GM12891 (cell line): ENCODE measurements at regions not wholly inside any gene's neighbourhood (a gene's known extent, or its start where the extent isn't known, plus 50 kb on each side); places are given as distances from the start of the nearest gene placed in this dataset.

Source experiments
- DNase-seq: peaks from one replicate; pipeline ENCODE4 v3.0.0; 2011; ENCODE audit warnings: low spot score; ENCODE audit not compliant: insufficient read length
- FAIRE-seq: peaks from 2 replicates; lab custom pipeline; 2011; peaks lifted over from hg19 to GRCh38; lab: Jason Lieb, UNC
- PAX5 ChIP-seq: IDR thresholded peaks from 2 replicates; pipeline ENCODE4 v1.6.1; 2011; ENCODE audit warnings: low read length, moderate library complexity, mild to moderate bottlenecking; ENCODE audit not compliant: insufficient read depth, severe bottlenecking
- POLR2A ChIP-seq: IDR thresholded peaks from 2 replicates; pipeline ENCODE4 v1.6.1; 2011; ENCODE audit warnings: low read depth, low read length, control low read depth
- POLR2AphosphoS5 ChIP-seq: IDR thresholded peaks from 2 replicates; pipeline ENCODE4 v1.6.1; 2011; ENCODE audit warnings: low read depth, low read length, control low read depth
- POU2F2 ChIP-seq: IDR thresholded peaks from 2 replicates; pipeline ENCODE4 v1.6.1; 2011; ENCODE audit warnings: low read depth, mild to moderate bottlenecking, control low read depth, low read length, moderate library complexity
- SPI1 ChIP-seq: IDR thresholded peaks from 2 replicates; pipeline ENCODE4 v1.6.1; 2011; ENCODE audit warnings: low read depth, low read length, control low read depth
- TAF1 ChIP-seq: IDR thresholded peaks from 2 replicates; pipeline ENCODE4 v1.6.1; 2011; ENCODE audit warnings: low read depth, low read length, control low read depth

- DNase-seq (no peak), FAIRE-seq (peak; percentile 86)
- no peak for TF ChIP-seq POU2F2
- no peak for TF ChIP-seq POLR2AphosphoS5
- no peak for TF ChIP-seq PAX5
- TF ChIP-seq SPI1: no peak
- no peak for TF ChIP-seq TAF1
- TF ChIP-seq POLR2A: no peak
These were observed 171.0 kb upstream of the RPS6KA3 start for GRCh38 chrX:20437683-20438082.

GRCh38 chrX:20435913-20436312 is 169.2 kb upstream of the RPS6KA3 start:
- DNase-seq (no peak), FAIRE-seq (no peak)
- TF ChIP-seq POLR2A (no peak), POLR2AphosphoS5 (no peak), POU2F2 (no peak), PAX5 (no peak), SPI1 (no peak), TAF1 (no peak)

GRCh38 chrX:20434986-20435385 is 168.3 kb upstream of the RPS6KA3 start:
- no peak for FAIRE-seq
- no peak for TF ChIP-seq POLR2AphosphoS5

GRCh38 chrX:20433388-20433775 is 166.7 kb upstream of the RPS6KA3 start:
- FAIRE-seq (no peak), DNase-seq (no peak)
- no peak for TF ChIP-seq TAF1
- no peak for TF ChIP-seq POLR2AphosphoS5
- TF ChIP-seq PAX5: no peak
- TF ChIP-seq SPI1: no peak
- TF ChIP-seq POLR2A: no peak
- TF ChIP-seq POU2F2: no peak

More at GRCh38 chrX:20434986-20435385, 168.3 kb upstream of the RPS6KA3 start:
- DNase-seq: no peak

- no peak for DNase-seq
- FAIRE-seq: peak; percentile 83
- TF ChIP-seq POLR2AphosphoS5: no peak
- no peak for TF ChIP-seq SPI1
- no peak for TF ChIP-seq POU2F2
- TF ChIP-seq PAX5: no peak
- no peak for TF ChIP-seq TAF1
- no peak for TF ChIP-seq POLR2A
These were observed 166.2 kb upstream of the RPS6KA3 start for GRCh38 chrX:20432746-20433387.

- no peak for TF ChIP-seq POLR2AphosphoS5
- TF ChIP-seq SPI1: no peak
- TF ChIP-seq POU2F2: no peak
- TF ChIP-seq POLR2A: no peak
- no peak for TF ChIP-seq TAF1
- TF ChIP-seq PAX5: no peak
- FAIRE-seq (no peak), DNase-seq (no peak)
These were observed 165.3 kb upstream of the RPS6KA3 start for GRCh38 chrX:20432048-20432447.

GRCh38 chrX:20431486-20431885 is 164.8 kb upstream of the RPS6KA3 start:
- TF ChIP-seq POLR2A (no peak), POLR2AphosphoS5 (no peak), PAX5 (no peak), POU2F2 (no peak), TAF1 (no peak)
- DNase-seq: no peak
- FAIRE-seq: no peak

GRCh38 chrX:20427173-20427770 is 160.6 kb upstream of the RPS6KA3 start:
- DNase-seq (no peak), FAIRE-seq (no peak)
- no peak for TF ChIP-seq SPI1
- TF ChIP-seq POU2F2: no peak
- no peak for TF ChIP-seq PAX5
- TF ChIP-seq TAF1: no peak
- TF ChIP-seq POLR2A: no peak
- TF ChIP-seq POLR2AphosphoS5: no peak

- FAIRE-seq (no peak), DNase-seq (no peak)
- TF ChIP-seq PAX5 (no peak), TAF1 (no peak), POLR2AphosphoS5 (no peak), SPI1 (no peak), POU2F2 (no peak), POLR2A (no peak)
These were observed 155.0 kb upstream of the RPS6KA3 start for GRCh38 chrX:20421697-20422096.
